Esophagus squamous epithelium (tissue), 4 donors: ENCODE measurements at regions not wholly inside any gene's neighbourhood (a gene's known extent, or its start where the extent isn't known, plus 50 kb on each side); places are given as distances from the start of the nearest gene placed in this dataset.

Experiments used
- CTCF ChIP-seq, 6 experiments: fragments of 450-650 bp in 4 of 6; fragments of 200-600 bp in 2 of 6; sonication (generic) in 2 of 6; IDR thresholded peaks; one replicate each; pipeline ENCODE4 v1.5.1; 2016 to 2019; ENCODE audit warnings: antibody characterized with exemption in 6 of 6, mild to moderate bottlenecking in 4 of 6, moderate library complexity in 4 of 6
- POLR2A ChIP-seq, 4 donors: fragments of 450-650 bp; IDR thresholded peaks; one replicate each; pipeline ENCODE4 v1.6.1; 2017; ENCODE audit warnings: antibody characterized with exemption in 4 of 4, mild to moderate bottlenecking in 4 of 4, moderate library complexity in 3 of 4

GRCh38 chr5:42235241-42235640, 188.0 kb upstream of the GHR start:
- TF ChIP-seq CTCF (IDR thresholded peaks at IDR 0.05) = no peak
- no peak for TF ChIP-seq POLR2A (IDR thresholded peaks at IDR 0.05)
